Activated B cell treated with CpG ODN at 0.5 μM for 24 hours (primary cell): ENCODE measurements at regions not wholly inside any gene's neighbourhood (a gene's known extent, or its start where the extent isn't known, plus 50 kb on each side); places are given as distances from the start of the nearest gene placed in this dataset.

Experiments used
- ATAC-seq: fragments of 200-7000 bp; cut with Tn5 transposase; one replicate; pipeline ENCODE4 v1.10.0; 2021; ENCODE audit warnings: low read depth, mild to moderate bottlenecking, moderate library complexity
- CTCF ChIA-PET: fragments of 350-600 bp; sonication (Branson Sonifier 250); formaldehyde crosslinking; loops from one replicate; lab custom pipeline; 2021; ENCODE audit warnings: antibody characterized with exemption; lab: Charles Lee
- POLR2A ChIA-PET: fragments of 350-600 bp; sonication (Branson Sonifier 250); formaldehyde crosslinking; loops from one replicate; lab custom pipeline; 2021; ENCODE audit warnings: antibody characterized with exemption; lab: Charles Lee
- DNase-seq: peaks from one replicate; pipeline ENCODE4 v3.0.0; 2022
- H3K27ac Mint-ChIP-seq: one replicate; pipeline ENCODE4 v1.8.0; 2020; ENCODE audit warnings: mixed read lengths
- H3K27me3 Mint-ChIP-seq: one replicate; pipeline ENCODE4 v1.8.0; 2021; ENCODE audit warnings: mixed read lengths
- H3K36me3 Mint-ChIP-seq: one replicate; pipeline ENCODE4 v1.8.0; 2021; ENCODE audit warnings: low read depth, mixed read lengths
- H3K4me1 Mint-ChIP-seq: one replicate; pipeline ENCODE4 v1.8.0; 2021; ENCODE audit warnings: mixed read lengths
- H3K4me3 Mint-ChIP-seq: one replicate; pipeline ENCODE4 v1.8.0; 2020; ENCODE audit warnings: mild to moderate bottlenecking, mixed read lengths
- H3K9me3 Mint-ChIP-seq: one replicate; pipeline ENCODE4 v1.8.0; 2020; ENCODE audit warnings: mixed read lengths
- intact Hi-C: fragments of 100-400 bp; cut with micrococcal nuclease; formaldehyde crosslinking; loops from one replicate; pipeline ENCODE4 v1.15.1; 2024
- TF ChIP-seq, protein P1 (sequence below): fragments of 200-600 bp; IDR thresholded peaks from one replicate; pipeline ENCODE4 v1.8.0; 2022; ENCODE audit warnings: antibody characterized with exemption, mild to moderate bottlenecking

DNA sequence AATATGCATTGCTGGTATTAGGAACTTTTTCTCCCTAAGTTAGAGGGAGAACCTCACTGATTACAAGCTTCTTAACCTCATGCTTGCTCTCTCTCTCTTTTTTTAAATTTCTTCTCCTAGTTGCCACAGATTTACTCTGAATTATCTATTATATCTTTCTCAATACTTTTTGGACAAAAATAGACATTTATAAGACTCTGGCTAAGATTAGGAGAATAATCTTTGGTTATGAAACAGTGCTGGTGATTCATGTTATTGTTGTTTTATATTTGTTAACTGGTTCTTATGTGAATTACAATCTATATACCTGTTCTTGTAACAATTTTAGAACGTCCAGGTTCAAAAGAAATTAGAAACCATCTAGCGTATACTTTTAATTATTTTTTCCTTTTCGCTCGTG is 187.8 kb downstream of the OGFRL1 start:
- intact Hi-C loops: no loop called here
- ATAC-seq: no peak
- TF ChIP-seq, protein P1, sequence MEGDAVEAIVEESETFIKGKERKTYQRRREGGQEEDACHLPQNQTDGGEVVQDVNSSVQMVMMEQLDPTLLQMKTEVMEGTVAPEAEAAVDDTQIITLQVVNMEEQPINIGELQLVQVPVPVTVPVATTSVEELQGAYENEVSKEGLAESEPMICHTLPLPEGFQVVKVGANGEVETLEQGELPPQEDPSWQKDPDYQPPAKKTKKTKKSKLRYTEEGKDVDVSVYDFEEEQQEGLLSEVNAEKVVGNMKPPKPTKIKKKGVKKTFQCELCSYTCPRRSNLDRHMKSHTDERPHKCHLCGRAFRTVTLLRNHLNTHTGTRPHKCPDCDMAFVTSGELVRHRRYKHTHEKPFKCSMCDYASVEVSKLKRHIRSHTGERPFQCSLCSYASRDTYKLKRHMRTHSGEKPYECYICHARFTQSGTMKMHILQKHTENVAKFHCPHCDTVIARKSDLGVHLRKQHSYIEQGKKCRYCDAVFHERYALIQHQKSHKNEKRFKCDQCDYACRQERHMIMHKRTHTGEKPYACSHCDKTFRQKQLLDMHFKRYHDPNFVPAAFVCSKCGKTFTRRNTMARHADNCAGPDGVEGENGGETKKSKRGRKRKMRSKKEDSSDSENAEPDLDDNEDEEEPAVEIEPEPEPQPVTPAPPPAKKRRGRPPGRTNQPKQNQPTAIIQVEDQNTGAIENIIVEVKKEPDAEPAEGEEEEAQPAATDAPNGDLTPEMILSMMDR: no peak
- no peak for DNase-seq
- Mint-ChIP-seq H3K27ac (no peak overlapping the region), H3K27me3 (peaks cover 3% of the 10 kb centered on the region), H3K9me3 (no peaks in the 10 kb centered on the region), H3K4me3 (no peak overlapping the region), H3K4me1 (no peaks in the 10 kb centered on the region), H3K36me3 (no peaks in the 10 kb centered on the region)
- ChIA-PET POLR2A (no interaction called here), CTCF (interaction anchor here (0.7 kb wide), 1 partner anchor 118 kb away, joined by 3 read pairs; no protein-coding TSS in a partner anchor)

DNA sequence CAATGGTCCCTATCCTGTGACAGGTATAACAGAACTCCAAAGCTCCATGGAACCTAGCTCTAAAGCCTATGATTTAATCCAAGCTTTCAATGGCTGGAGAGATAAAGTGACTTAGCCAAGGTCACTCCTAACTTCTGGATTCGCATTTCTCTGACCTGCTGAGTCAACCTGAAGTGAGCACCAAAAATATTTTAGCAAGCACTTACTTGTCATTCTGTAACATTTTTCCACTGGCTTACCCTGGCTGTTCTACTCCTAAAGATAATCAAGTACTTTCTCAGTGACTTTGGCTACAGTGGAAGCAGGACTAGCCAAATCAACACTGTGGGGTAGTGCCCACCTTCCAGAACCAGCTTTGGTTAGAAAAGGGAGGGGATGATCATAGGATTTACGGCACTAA is 188.3 kb downstream of the OGFRL1 start:
- Mint-ChIP-seq H3K27me3 (peaks cover under 1% of the 10 kb centered on the region), H3K27ac (no peak overlapping the region), H3K4me1 (no peaks in the 10 kb centered on the region), H3K36me3 (no peaks in the 10 kb centered on the region), H3K4me3 (no peak overlapping the region), H3K9me3 (no peaks in the 10 kb centered on the region)
- DNase-seq: no peak
- TF ChIP-seq, protein P1: no peak
- ChIA-PET CTCF (interaction anchor here (0.7 kb wide), 1 partner anchor 118 kb away, joined by 3 read pairs; no protein-coding TSS in a partner anchor), POLR2A (no interaction called here)
- intact Hi-C loops: no loop called here
- no peak for ATAC-seq

DNA sequence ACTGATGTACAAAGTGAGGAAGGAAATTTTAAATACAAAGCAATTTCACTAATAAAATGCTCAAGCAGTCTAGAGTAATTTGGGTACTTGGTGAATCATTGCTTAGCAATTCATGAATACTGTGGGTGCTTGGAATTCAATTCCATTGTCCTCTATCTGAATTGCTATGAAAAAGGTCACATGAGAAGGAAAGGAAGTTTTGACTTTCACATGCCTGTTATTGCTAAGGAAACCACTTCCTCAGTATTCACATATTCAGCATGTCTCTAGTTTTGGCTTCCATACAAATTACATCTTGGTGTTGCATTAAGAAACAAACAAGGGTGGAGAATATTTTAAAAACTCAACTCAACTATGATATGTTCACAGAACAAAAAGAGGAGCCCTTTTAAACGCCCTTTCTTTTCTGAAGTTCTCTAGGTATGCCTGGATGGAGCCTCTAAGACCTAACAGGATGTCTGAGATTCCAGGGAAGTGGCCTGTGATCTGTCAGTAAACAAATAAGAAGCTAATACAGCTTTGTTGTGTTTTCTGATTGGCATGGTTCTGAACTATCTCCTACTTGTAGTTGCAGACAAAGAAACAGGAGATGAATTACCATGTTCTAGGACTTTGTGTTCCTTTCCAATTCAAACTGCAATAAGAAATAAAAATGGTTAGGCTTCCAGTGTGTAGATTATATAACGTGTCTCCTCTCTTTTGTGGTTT is 190.4 kb downstream of the OGFRL1 start:
- Mint-ChIP-seq H3K36me3 (no peaks in the 10 kb centered on the region), H3K4me3 (no peak overlapping the region), H3K4me1 (no peaks in the 10 kb centered on the region), H3K27ac (no peak overlapping the region), H3K9me3 (no peaks in the 10 kb centered on the region), H3K27me3 (no peaks in the 10 kb centered on the region)
- DNase-seq (no peak), ATAC-seq (no peak)
- intact Hi-C loops: no loop called here
- ChIA-PET CTCF (no interaction called here), POLR2A (no interaction called here)
- TF ChIP-seq, protein P1: no peak

DNA sequence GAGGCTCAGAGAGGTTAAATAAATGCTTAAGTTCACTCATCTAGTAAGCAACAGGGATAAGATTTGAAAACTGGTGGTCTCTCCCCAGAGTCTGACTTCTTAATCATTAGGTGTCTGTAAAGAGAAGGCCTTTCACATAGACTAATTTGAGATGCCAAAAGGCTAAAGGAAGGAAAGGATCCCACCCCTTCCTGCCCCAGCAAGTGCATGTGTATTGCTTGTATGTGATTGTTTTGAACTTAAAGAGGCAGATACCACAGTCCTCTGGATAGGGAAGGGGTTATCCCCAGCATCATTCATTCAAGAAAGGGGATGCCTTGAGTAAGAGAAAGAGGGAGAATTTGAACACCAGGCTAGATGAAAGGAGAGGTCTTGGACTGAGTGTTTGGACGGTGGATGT is 192.0 kb downstream of the OGFRL1 start:
- H3K27me3 Mint-ChIP-seq: no peaks in the 10 kb centered on the region
- H3K27ac Mint-ChIP-seq: no peak overlapping the region
- no peak overlapping the region for H3K4me3 Mint-ChIP-seq
- H3K4me1 Mint-ChIP-seq: no peaks in the 10 kb centered on the region
- ChIA-PET CTCF (no interaction called here), POLR2A (interaction anchor here (0.6 kb wide), 1 partner anchor 98 kb away, joined by 3 read pairs; no protein-coding TSS in a partner anchor)
- H3K9me3 Mint-ChIP-seq: no peaks in the 10 kb centered on the region
- DNase-seq: no peak
- intact Hi-C loops: no loop called here
- no peaks in the 10 kb centered on the region for H3K36me3 Mint-ChIP-seq
- ATAC-seq: no peak
- TF ChIP-seq, protein P1: no peak

DNA sequence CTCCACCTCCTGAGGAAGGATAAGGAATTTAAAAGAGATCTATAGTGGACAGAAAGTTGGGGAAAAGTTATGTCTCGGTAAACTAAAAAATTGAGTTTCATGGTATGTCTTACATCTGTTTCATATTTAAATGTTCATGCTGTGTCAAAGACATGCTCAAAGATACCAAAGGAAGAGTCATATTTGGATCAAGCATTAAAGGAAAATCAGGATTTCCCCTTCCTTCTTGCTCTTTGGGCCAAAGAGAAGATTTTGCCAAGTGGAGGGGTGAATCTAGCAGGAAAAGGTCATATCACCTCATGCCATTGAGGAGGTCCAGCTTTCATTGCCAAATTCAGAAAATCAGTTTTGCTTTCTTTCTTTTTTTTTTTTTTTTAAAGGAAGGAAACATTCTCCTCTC is 192.4 kb downstream of the OGFRL1 start:
- POLR2A ChIA-PET: interaction anchor here (0.6 kb wide), 1 partner anchor 98 kb away, joined by 3 read pairs; no protein-coding TSS in a partner anchor
- ATAC-seq: no peak
- intact Hi-C loops: no loop called here

More for the DNA sequence above, 192.4 kb downstream of the OGFRL1 start:
- Mint-ChIP-seq H3K27ac (no peak overlapping the region), H3K9me3 (no peaks in the 10 kb centered on the region), H3K36me3 (no peaks in the 10 kb centered on the region), H3K4me3 (no peak overlapping the region), H3K27me3 (no peaks in the 10 kb centered on the region), H3K4me1 (no peaks in the 10 kb centered on the region)
- CTCF ChIA-PET: no interaction called here
- TF ChIP-seq, protein P1: no peak
- no peak for DNase-seq
